ENCODE measurements at regions not wholly inside any gene's neighbourhood (a gene's known extent, or its start where the extent isn't known, plus 50 kb on each side); places are given as distances from the start of the nearest gene placed in this dataset.

- no peaks in the 10 kb centered on the region for H3K4me1 ChIP-seq (ENCODE audit: control insufficient read depth in 4 of 4, insufficient read depth in 4 of 4, low read length in 3 of 4)
- no peaks in the 10 kb centered on the region for H3K36me3 ChIP-seq (ENCODE audit: control insufficient read depth in 4 of 4, insufficient read depth in 3 of 4, low read depth in 1 of 4, low read length in 3 of 4)
- H3K9me3 ChIP-seq (ENCODE audit: control insufficient read depth in 4 of 4, low read length in 3 of 4): no peaks in the 10 kb centered on the region
- no peak for TF ChIP-seq FOXA1 (IDR thresholded peaks at IDR 0.05)
- TF ChIP-seq RAD21 (IDR thresholded peaks at IDR 0.05): no peak
- no peak for TF ChIP-seq HNF4A (conservative IDR thresholded peaks at IDR 0.05)
- no peak for TF ChIP-seq HNF4G (IDR thresholded peaks at IDR 0.05)
- TF ChIP-seq SP1 (IDR thresholded peaks at IDR 0.05): no peak
- no peak for TF ChIP-seq REST (IDR thresholded peaks at IDR 0.05)
- no peak for TF ChIP-seq MAX (IDR thresholded peaks at IDR 0.05)
- TF ChIP-seq GABPA (IDR thresholded peaks at IDR 0.05 in 1 of 2, conservative IDR thresholded peaks at IDR 0.05 in 1 of 2): no peak
- TF ChIP-seq TAF1 (conservative IDR thresholded peaks at IDR 0.05): no peak
- TF ChIP-seq FOXA2 (IDR thresholded peaks at IDR 0.05): no peak
- no peak for TF ChIP-seq JUND (IDR thresholded peaks at IDR 0.05)
- TF ChIP-seq NR2F2 (IDR thresholded peaks at IDR 0.05): no peak
- TF ChIP-seq ZBTB33 (IDR thresholded peaks at IDR 0.05): no peak
- TF ChIP-seq EGR1 (IDR thresholded peaks at IDR 0.05; ENCODE audit: low read depth in 2 of 2): no peak
- TF ChIP-seq ATF3 (IDR thresholded peaks at IDR 0.05): no peak
- TF ChIP-seq YY1 (IDR thresholded peaks at IDR 0.05): no peak
- TF ChIP-seq RXRA (IDR thresholded peaks at IDR 0.05): no peak
- 79% methylated on average over 2 of the region's 2 CpGs for WGBS
- no peak overlapping the region for H3K9ac ChIP-seq (ENCODE audit: low read depth in 1 of 2, low read length in 2 of 2)
- H3K27me3 ChIP-seq (ENCODE audit: control insufficient read depth in 4 of 4, insufficient read depth in 4 of 4, low read length in 3 of 4): no peaks in the 10 kb centered on the region
- no peak for DNase-seq (ENCODE audit: low spot score)
- no peak overlapping the region for H3K4me3 ChIP-seq (ENCODE audit: low read depth in 1 of 3, low read length in 3 of 3)
- H3K27ac ChIP-seq (ENCODE audit: low read depth in 1 of 2, low read length in 2 of 2): no peak overlapping the region
Observed at GRCh38 chr5:102139029-102139428, 157.1 kb downstream of the SLCO4C1 start.

- WGBS: 46% methylated on average over 4 of the region's 4 CpGs
- no peak overlapping the region for H3K27ac ChIP-seq (ENCODE audit: low read depth in 1 of 2, low read length in 2 of 2)
- no peak for DNase-seq (ENCODE audit: low spot score)
- no peaks in the 10 kb centered on the region for H3K27me3 ChIP-seq (ENCODE audit: control insufficient read depth in 4 of 4, insufficient read depth in 4 of 4, low read length in 3 of 4)
- no peak overlapping the region for H3K9ac ChIP-seq (ENCODE audit: low read depth in 1 of 2, low read length in 2 of 2)
- no peaks in the 10 kb centered on the region for H3K9me3 ChIP-seq (ENCODE audit: control insufficient read depth in 4 of 4, low read length in 3 of 4)
- no peaks in the 10 kb centered on the region for H3K4me1 ChIP-seq (ENCODE audit: control insufficient read depth in 4 of 4, insufficient read depth in 4 of 4, low read length in 3 of 4)
- H3K36me3 ChIP-seq (ENCODE audit: control insufficient read depth in 4 of 4, insufficient read depth in 3 of 4, low read depth in 1 of 4, low read length in 3 of 4): no peaks in the 10 kb centered on the region
- no peak overlapping the region for H3K4me3 ChIP-seq (ENCODE audit: low read depth in 1 of 3, low read length in 3 of 3)
- TF ChIP-seq CTCF (IDR thresholded peaks at IDR 0.05; ENCODE audit: low read depth, low read length, missing input control) (no peak), GABPA (IDR thresholded peaks at IDR 0.05 in 1 of 2, conservative IDR thresholded peaks at IDR 0.05 in 1 of 2) (no peak), YY1 (IDR thresholded peaks at IDR 0.05) (no peak), EGR1 (IDR thresholded peaks at IDR 0.05; ENCODE audit: low read depth in 2 of 2) (no peak), RAD21 (IDR thresholded peaks at IDR 0.05) (no peak), HNF4A (conservative IDR thresholded peaks at IDR 0.05) (peak; percentile 17 to 35), NR2F2 (IDR thresholded peaks at IDR 0.05) (no peak), FOXA1 (IDR thresholded peaks at IDR 0.05) (no peak), ATF3 (IDR thresholded peaks at IDR 0.05) (no peak), HNF4G (IDR thresholded peaks at IDR 0.05) (peak; percentile 14), RXRA (IDR thresholded peaks at IDR 0.05) (no peak), TAF1 (conservative IDR thresholded peaks at IDR 0.05) (no peak), FOXA2 (IDR thresholded peaks at IDR 0.05) (no peak), JUND (IDR thresholded peaks at IDR 0.05) (no peak), SP1 (IDR thresholded peaks at IDR 0.05) (no peak), REST (IDR thresholded peaks at IDR 0.05) (no peak)
Observed at GRCh38 chr5:102138243-102138653, 157.8 kb downstream of the SLCO4C1 start.

All from liver (tissue), 8 donors.